ENCODE measurements at regions not wholly inside any gene's neighbourhood (a gene's known extent, or its start where the extent isn't known, plus 50 kb on each side); places are given as distances from the start of the nearest gene placed in this dataset.
A peak's percentile ranks its signal among the peaks of the same experiment; 100 is the strongest.
"Not testable (repeated sequence)": the region's sequence is repeated elsewhere in the genome, so short reads cannot be mapped to it uniquely, and the experiment has no call there.

- CTCF ChIA-PET = no interaction called here
- DNase-seq (ENCODE audit: extremely low spot score) = no peak
- TF ChIP-seq NFRKB (IDR thresholded peaks at IDR 0.05) = no peak
- TF ChIP-seq FOXA1 (IDR thresholded peaks at IDR 0.05) = no peak
- POLR2A ChIA-PET = no interaction called here
These were observed 1115.6 kb upstream of the CNTN5 start for GRCh38 chr11:97905101-97905500.

DNA sequence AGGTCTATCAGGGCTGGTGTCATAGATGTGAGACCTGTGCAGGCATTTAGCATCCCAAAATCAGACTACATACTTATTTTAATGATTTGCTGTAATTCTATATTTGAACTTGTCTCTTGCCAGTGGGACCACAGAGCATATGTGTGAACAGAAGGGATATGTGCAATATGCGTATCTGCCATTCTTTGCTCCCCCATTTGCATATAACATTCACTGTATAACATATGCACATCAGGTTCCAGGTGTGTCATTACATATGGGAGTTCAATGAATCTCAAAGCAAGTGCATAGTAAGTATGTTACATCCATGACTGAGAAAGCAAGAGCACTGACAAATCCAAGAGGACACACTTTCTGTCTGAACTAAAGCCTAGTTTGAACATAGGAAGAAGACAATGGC, 1115.1 kb upstream of the CNTN5 start:
- ChIA-PET CTCF (no interaction called here), POLR2A (no interaction called here)
- no peak for DNase-seq (ENCODE audit: extremely low spot score)
- TF ChIP-seq SUZ12 (IDR thresholded peaks at IDR 0.05) (no peak), LEF1 (IDR thresholded peaks at IDR 0.05; ENCODE audit: borderline replicate concordance) (no peak)

- DNase-seq (ENCODE audit: extremely low spot score) = no peak
- POLR2A ChIA-PET = no interaction called here
- no peak for TF ChIP-seq NFRKB (IDR thresholded peaks at IDR 0.05)
- TF ChIP-seq, protein P1, sequence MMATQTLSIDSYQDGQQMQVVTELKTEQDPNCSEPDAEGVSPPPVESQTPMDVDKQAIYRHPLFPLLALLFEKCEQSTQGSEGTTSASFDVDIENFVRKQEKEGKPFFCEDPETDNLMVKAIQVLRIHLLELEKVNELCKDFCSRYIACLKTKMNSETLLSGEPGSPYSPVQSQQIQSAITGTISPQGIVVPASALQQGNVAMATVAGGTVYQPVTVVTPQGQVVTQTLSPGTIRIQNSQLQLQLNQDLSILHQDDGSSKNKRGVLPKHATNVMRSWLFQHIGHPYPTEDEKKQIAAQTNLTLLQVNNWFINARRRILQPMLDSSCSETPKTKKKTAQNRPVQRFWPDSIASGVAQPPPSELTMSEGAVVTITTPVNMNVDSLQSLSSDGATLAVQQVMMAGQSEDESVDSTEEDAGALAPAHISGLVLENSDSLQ (IDR thresholded peaks at IDR 0.05) = no peak
- TF ChIP-seq CTBP1 (IDR thresholded peaks at IDR 0.05; ENCODE audit: borderline replicate concordance) = no peak
- TF ChIP-seq ARNT (IDR thresholded peaks at IDR 0.05) = no peak
- no peak for TF ChIP-seq ELF4 (IDR thresholded peaks at IDR 0.05)
- TF ChIP-seq HDGF (IDR thresholded peaks at IDR 0.05; ENCODE audit: borderline replicate concordance) = no peak
- TF ChIP-seq TARDBP (IDR thresholded peaks at IDR 0.05) = no peak
- TF ChIP-seq FOXK2 (IDR thresholded peaks at IDR 0.05) = no peak
- no peak for TF ChIP-seq BHLHE40 (IDR thresholded peaks at IDR 0.05; ENCODE audit: borderline replicate concordance)
- TF ChIP-seq SP1 (IDR thresholded peaks at IDR 0.05) = no peak
- no peak for TF ChIP-seq ZNF384 (IDR thresholded peaks at IDR 0.05)
- TF ChIP-seq LEF1 (IDR thresholded peaks at IDR 0.05; ENCODE audit: borderline replicate concordance) = no peak
- TF ChIP-seq SUZ12 (IDR thresholded peaks at IDR 0.05) = no peak
- TF ChIP-seq FOXA1 (IDR thresholded peaks at IDR 0.05) = no peak
- TF ChIP-seq FOXM1 (IDR thresholded peaks at IDR 0.05; ENCODE audit: borderline replicate concordance) = no peak
- TF ChIP-seq L3MBTL2 (conservative IDR thresholded peaks at IDR 0.05) = no peak
- CTCF ChIA-PET = no interaction called here
These were observed 1112.4 kb upstream of the CNTN5 start for GRCh38 chr11:97908354-97908753.

DNA sequence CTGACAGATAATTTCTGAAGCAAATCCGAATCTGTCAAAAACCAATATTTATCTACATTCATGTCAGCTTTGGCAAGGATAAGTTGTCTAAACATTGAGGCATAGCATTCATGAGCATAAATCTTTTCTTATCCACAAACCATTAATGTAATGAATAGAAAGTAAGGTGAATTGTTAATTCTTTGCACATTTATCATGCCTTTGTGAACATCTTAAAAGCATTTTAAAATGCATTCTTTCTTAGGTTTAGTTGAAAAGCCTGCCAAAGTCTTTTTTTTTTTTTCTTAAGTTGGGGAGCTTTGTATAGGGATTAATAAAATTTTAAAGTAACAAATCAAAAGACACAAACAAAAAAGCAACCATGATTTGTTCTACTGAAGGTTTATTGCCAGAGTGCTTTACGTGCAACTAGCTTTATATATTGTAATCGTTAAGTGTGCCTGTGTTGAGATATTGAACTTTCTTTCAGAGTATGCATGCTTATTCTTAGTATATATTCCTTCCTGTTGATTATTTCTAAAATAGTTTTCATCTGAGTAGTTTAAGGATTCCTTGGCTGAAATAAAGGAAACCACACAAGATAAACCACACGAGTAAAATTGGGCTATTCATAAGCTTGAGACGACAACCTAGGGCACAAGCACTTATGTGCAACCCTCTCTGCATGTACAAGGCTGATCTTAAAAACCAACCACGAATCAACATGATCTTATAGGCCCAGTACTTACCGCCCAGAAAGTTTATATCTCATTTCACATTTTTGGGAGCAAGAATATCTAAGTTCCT, 1110.9 kb upstream of the CNTN5 start:
- CTCF ChIA-PET = no interaction called here
- no peak for TF ChIP-seq TARDBP (IDR thresholded peaks at IDR 0.05)
- TF ChIP-seq FOXM1 (IDR thresholded peaks at IDR 0.05; ENCODE audit: borderline replicate concordance) = no peak
- no peak for TF ChIP-seq SUZ12 (IDR thresholded peaks at IDR 0.05)
- TF ChIP-seq BHLHE40 (IDR thresholded peaks at IDR 0.05; ENCODE audit: borderline replicate concordance) = no peak
- TF ChIP-seq ZNF384 (IDR thresholded peaks at IDR 0.05) = no peak
- TF ChIP-seq FOXA1 (IDR thresholded peaks at IDR 0.05) = no peak
- TF ChIP-seq L3MBTL2 (conservative IDR thresholded peaks at IDR 0.05) = no peak
- no peak for TF ChIP-seq HDGF (IDR thresholded peaks at IDR 0.05; ENCODE audit: borderline replicate concordance)
- TF ChIP-seq ELF4 (IDR thresholded peaks at IDR 0.05) = no peak
- no peak for TF ChIP-seq FOXK2 (IDR thresholded peaks at IDR 0.05)
- TF ChIP-seq, protein P1 (IDR thresholded peaks at IDR 0.05) = no peak
- TF ChIP-seq CTBP1 (IDR thresholded peaks at IDR 0.05; ENCODE audit: borderline replicate concordance) = no peak
- TF ChIP-seq SP1 (IDR thresholded peaks at IDR 0.05) = no peak
- TF ChIP-seq NFRKB (IDR thresholded peaks at IDR 0.05) = no peak
- TF ChIP-seq ARNT (IDR thresholded peaks at IDR 0.05) = no peak
- POLR2A ChIA-PET = no interaction called here
- DNase-seq (ENCODE audit: extremely low spot score) = no peak

DNA sequence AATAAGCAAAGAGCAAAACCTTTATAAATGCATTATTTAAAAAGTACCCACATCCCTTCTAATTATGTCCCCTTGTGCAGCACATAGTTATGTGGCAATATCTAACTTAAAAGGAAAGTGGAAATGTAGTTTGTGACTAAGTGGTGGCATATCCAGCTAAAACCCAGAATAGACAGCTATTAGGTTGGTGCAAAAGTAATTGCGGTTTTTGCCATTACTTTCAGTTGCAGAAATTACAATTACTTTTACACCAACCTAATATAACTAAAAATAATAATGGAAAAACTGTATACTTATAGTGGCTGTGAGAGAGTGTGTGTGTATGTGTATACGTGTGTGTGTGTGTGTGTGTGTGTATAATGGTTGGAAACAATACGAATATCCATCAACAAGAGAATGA, 1108.1 kb upstream of the CNTN5 start:
- ChIA-PET POLR2A (no interaction called here), CTCF (no interaction called here)
- no peak for DNase-seq (ENCODE audit: extremely low spot score)
- TF ChIP-seq FOXK2 (IDR thresholded peaks at IDR 0.05) (no peak), FOXM1 (IDR thresholded peaks at IDR 0.05; ENCODE audit: borderline replicate concordance) (no peak), ARNT (IDR thresholded peaks at IDR 0.05) (no peak), ELF4 (IDR thresholded peaks at IDR 0.05) (peak; percentile 58; the same call in 1 of the 2 replicates)

- POLR2A ChIA-PET; DNase-seq (ENCODE audit: extremely low spot score); CTCF ChIA-PET: not testable (repeated sequence)
These were observed 1097.8 kb upstream of the CNTN5 start for GRCh38 chr11:97922933-97923332.

GRCh38 chr11:97934572-97935208, 1086.1 kb upstream of the CNTN5 start:
- DNase-seq (ENCODE audit: extremely low spot score) = no peak
- ChIA-PET CTCF (no interaction called here), POLR2A (no interaction called here)
- no peak for TF ChIP-seq NFRKB (IDR thresholded peaks at IDR 0.05)

DNA sequence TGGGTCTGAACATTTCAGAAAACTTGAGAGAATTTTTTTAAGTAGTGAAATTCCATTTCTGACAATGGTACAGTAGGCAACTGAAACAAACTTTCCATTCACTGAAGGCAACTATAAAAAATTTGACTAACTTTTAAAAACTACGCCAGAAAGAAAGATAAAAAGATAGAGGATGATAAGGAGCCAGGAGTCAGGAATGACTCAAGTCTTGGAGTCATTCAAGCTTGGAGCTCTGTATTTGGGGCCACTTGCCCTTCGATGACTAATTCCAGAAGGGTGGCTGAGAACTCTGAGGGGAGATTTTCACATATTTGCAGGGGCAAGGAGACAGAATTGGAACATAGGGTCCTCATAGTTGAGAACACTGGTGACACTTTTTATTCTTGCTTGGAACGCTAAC, 1083.2 kb upstream of the CNTN5 start:
- CTCF ChIA-PET = no interaction called here
- TF ChIP-seq NFRKB (IDR thresholded peaks at IDR 0.05) (no peak), ARNT (IDR thresholded peaks at IDR 0.05) (no peak), FOXM1 (IDR thresholded peaks at IDR 0.05; ENCODE audit: borderline replicate concordance) (no peak), LEF1 (IDR thresholded peaks at IDR 0.05; ENCODE audit: borderline replicate concordance) (no peak), ELF4 (IDR thresholded peaks at IDR 0.05) (no peak), SUZ12 (IDR thresholded peaks at IDR 0.05) (no peak), FOXK2 (IDR thresholded peaks at IDR 0.05) (no peak), L3MBTL2 (conservative IDR thresholded peaks at IDR 0.05) (no peak), BHLHE40 (IDR thresholded peaks at IDR 0.05; ENCODE audit: borderline replicate concordance) (no peak), CTBP1 (IDR thresholded peaks at IDR 0.05; ENCODE audit: borderline replicate concordance) (no peak), HDGF (IDR thresholded peaks at IDR 0.05; ENCODE audit: borderline replicate concordance) (no peak), ZNF384 (IDR thresholded peaks at IDR 0.05) (no peak), FOXA1 (IDR thresholded peaks at IDR 0.05) (no peak)
- TF ChIP-seq, protein P1 (IDR thresholded peaks at IDR 0.05) = no peak
- DNase-seq (ENCODE audit: extremely low spot score) = no peak
- POLR2A ChIA-PET = no interaction called here
